Breast epithelium (tissue), 3 donors: ENCODE measurements at regions not wholly inside any gene's neighbourhood (a gene's known extent, or its start where the extent isn't known, plus 50 kb on each side); places are given as distances from the start of the nearest gene placed in this dataset.

Experiments used
- POLR2A ChIP-seq: fragments of 450-650 bp; IDR thresholded peaks from one replicate; pipeline ENCODE4 v1.6.1; 2016; ENCODE audit warnings: antibody characterized with exemption, mild to moderate bottlenecking, moderate library complexity
- TF ChIP-seq, protein P1 (sequence below), 3 donors: fragments of 450-650 bp; IDR thresholded peaks; one replicate each; pipeline ENCODE4 v1.5.1; 2016 to 2017; ENCODE audit warnings: antibody characterized with exemption in 3 of 3, mild to moderate bottlenecking in 3 of 3, moderate library complexity in 3 of 3

DNA sequence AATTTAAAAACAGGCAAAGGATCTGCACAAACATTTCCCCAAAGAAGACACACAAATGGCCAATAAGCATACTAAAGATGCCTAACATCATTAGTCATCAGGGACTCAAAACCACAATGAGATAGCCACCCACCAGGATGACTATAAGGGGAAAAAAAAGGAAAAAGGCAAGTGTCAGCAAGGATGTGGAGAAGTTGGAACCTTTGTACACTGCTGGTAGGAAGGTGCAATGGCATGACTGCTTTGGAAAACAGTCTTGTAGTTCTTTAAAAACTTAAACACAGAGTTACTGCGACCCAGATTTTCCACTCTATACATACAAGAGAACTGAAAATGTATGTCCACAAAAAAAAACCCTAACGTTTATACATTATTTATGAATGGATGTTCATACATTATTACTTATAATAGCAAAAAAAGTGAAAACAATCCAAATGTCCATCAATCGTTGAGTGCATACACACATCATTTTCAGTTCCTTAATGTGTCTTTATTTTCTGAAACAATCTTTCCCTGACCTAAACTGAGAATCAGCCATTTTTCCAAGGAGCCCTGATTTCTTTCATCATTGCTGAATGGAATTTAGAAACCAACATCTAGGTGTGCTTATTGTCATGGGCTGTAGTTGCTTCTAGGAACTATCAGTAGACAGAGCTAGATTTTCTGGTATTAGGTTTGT lies 64.7 kb upstream of the TLK1 start:
- TF ChIP-seq, protein P1, sequence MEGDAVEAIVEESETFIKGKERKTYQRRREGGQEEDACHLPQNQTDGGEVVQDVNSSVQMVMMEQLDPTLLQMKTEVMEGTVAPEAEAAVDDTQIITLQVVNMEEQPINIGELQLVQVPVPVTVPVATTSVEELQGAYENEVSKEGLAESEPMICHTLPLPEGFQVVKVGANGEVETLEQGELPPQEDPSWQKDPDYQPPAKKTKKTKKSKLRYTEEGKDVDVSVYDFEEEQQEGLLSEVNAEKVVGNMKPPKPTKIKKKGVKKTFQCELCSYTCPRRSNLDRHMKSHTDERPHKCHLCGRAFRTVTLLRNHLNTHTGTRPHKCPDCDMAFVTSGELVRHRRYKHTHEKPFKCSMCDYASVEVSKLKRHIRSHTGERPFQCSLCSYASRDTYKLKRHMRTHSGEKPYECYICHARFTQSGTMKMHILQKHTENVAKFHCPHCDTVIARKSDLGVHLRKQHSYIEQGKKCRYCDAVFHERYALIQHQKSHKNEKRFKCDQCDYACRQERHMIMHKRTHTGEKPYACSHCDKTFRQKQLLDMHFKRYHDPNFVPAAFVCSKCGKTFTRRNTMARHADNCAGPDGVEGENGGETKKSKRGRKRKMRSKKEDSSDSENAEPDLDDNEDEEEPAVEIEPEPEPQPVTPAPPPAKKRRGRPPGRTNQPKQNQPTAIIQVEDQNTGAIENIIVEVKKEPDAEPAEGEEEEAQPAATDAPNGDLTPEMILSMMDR (IDR thresholded peaks at IDR 0.05): no peak
- TF ChIP-seq POLR2A: no peak
